A673 (cell line): ENCODE measurements at regions not wholly inside any gene's neighbourhood (a gene's known extent, or its start where the extent isn't known, plus 50 kb on each side); places are given as distances from the start of the nearest gene placed in this dataset.

ENCODE experiments used
- BruUV-seq: library from RNA; stranded (reverse); fragments of 400-500 nt; replicated peaks from 2 replicates; lab custom pipeline; 2021; lab: Mats Ljungman, UMichigan
- CTCF ChIA-PET: fragments of 300-600 bp; sonication (Branson Sonifier 250); formaldehyde crosslinking; loops from one replicate; lab custom pipeline; 2022; ENCODE audit warnings: antibody characterized with exemption; lab: Charles Lee
- POLR2A ChIA-PET: fragments of 300-600 bp; sonication (Branson Sonifier 250); formaldehyde crosslinking; loops from one replicate; lab custom pipeline; 2022; ENCODE audit warnings: antibody characterized with exemption; ENCODE audit not compliant: low non-redundant PET; lab: Charles Lee
- DNase-seq: peaks from one replicate; pipeline ENCODE4 v3.0.0-alpha.2; 2015; ENCODE audit warnings: low spot score
- H3K27ac ChIP-seq: fragments of 200-600 bp; sonication (generic); 2 replicates; pipeline ENCODE4 v1.5.1; 2016; ENCODE audit warnings: mixed run types, low read depth, mild to moderate bottlenecking, mixed read lengths, antibody characterized with exemption, low read length; ENCODE audit not compliant: poor library complexity, severe bottlenecking
- H3K27me3 ChIP-seq: fragments of 200-600 bp; sonication (generic); replicated peaks from 2 replicates; pipeline ENCODE4 v1.6.1; 2017; ENCODE audit warnings: mixed run types, low read depth, mild to moderate bottlenecking, mixed read lengths, antibody characterized with exemption, low read length; ENCODE audit not compliant: insufficient read depth, poor library complexity
- H3K36me3 ChIP-seq: fragments of 200-600 bp; sonication (generic); 2 replicates; pipeline ENCODE4 v1.6.1; 2016; ENCODE audit warnings: mixed run types, mild to moderate bottlenecking, mixed read lengths, antibody characterized with exemption, low read length; ENCODE audit not compliant: insufficient read depth, poor library complexity, severe bottlenecking
- H3K4me1 ChIP-seq: fragments of 200-600 bp; sonication (generic); 2 replicates; pipeline ENCODE4 v1.6.1; 2017; ENCODE audit warnings: mixed run types, mild to moderate bottlenecking, mixed read lengths, antibody characterized with exemption, low read length; ENCODE audit not compliant: insufficient read depth, poor library complexity, severe bottlenecking
- H3K4me3 ChIP-seq: fragments of 200-600 bp; sonication (generic); 2 replicates; pipeline ENCODE4 v1.5.1; 2016; ENCODE audit warnings: low read depth, mixed run types, mild to moderate bottlenecking, mixed read lengths, low read length; ENCODE audit not compliant: poor library complexity, severe bottlenecking
- H3K9me3 ChIP-seq: fragments of 200-600 bp; sonication (generic); 2 replicates; pipeline ENCODE4 v1.6.1; 2016; ENCODE audit warnings: mixed run types, low read depth, mild to moderate bottlenecking, mixed read lengths, antibody characterized with exemption, low read length; ENCODE audit not compliant: poor library complexity, severe bottlenecking
- CTCF ChIP-seq: fragments of 300-800, 200-600 bp; sonication (generic); conservative IDR thresholded peaks from 2 replicates; pipeline ENCODE4 v1.5.1; 2017; ENCODE audit warnings: low read depth, mild to moderate bottlenecking, antibody characterized with exemption, low read length, moderate library complexity, mixed read lengths
- EZH2 ChIP-seq: fragments of 200-600 bp; sonication (generic); IDR thresholded peaks from 2 replicates; pipeline ENCODE4 v1.6.1; 2017; ENCODE audit warnings: borderline replicate concordance, low read depth, mild to moderate bottlenecking, mixed read lengths, antibody characterized with exemption, low read length; ENCODE audit not compliant: poor library complexity, severe bottlenecking
- intact Hi-C: fragments of 100-400 bp; cut with micrococcal nuclease; formaldehyde crosslinking; loops from one replicate; pipeline ENCODE4 v1.10.0; 2022; ENCODE audit not compliant: unreplicated experiment

GRCh38 chr1:9481048-9481447 is 58.2 kb upstream of the SLC25A33 start:
- peaks cover 3% of the 10 kb centered on the region for H3K27me3 ChIP-seq
- TF ChIP-seq CTCF (no peak), EZH2 (no peak)
- H3K27ac ChIP-seq, result no peak overlapping the region
- H3K36me3 ChIP-seq, result no peaks in the 10 kb centered on the region
- POLR2A ChIA-PET, result no interaction called here
- no peaks in the 10 kb centered on the region for H3K9me3 ChIP-seq
- H3K4me1 ChIP-seq, result no peaks in the 10 kb centered on the region
- BruUV-seq, result no TSS peak
- intact Hi-C loops, result no loop called here
- DNase-seq, result no peak
- H3K4me3 ChIP-seq, result no peak overlapping the region
- CTCF ChIA-PET, result no interaction called here

- ChIA-PET POLR2A (no interaction called here), CTCF (no interaction called here)
- Histone ChIP-seq H3K9me3 (no peaks in the 10 kb centered on the region), H3K4me3 (no peak overlapping the region), H3K36me3 (no peaks in the 10 kb centered on the region), H3K27me3 (no peaks in the 10 kb centered on the region), H3K27ac (no peak overlapping the region), H3K4me1 (no peaks in the 10 kb centered on the region)
- no peak for DNase-seq
- no peak for TF ChIP-seq EZH2
- TF ChIP-seq CTCF, result no peak
- intact Hi-C loops, result no loop called here
- no TSS peak for BruUV-seq
These were observed 56.9 kb upstream of the SLC25A33 start for GRCh38 chr1:9482403-9482802.

GRCh38 chr1:9482816-9483572 is 56.3 kb upstream of the SLC25A33 start:
- no peak for DNase-seq
- intact Hi-C loops, result no loop called here
- Histone ChIP-seq H3K4me3 (no peak overlapping the region), H3K27me3 (no peaks in the 10 kb centered on the region), H3K27ac (no peak overlapping the region), H3K9me3 (no peaks in the 10 kb centered on the region), H3K4me1 (no peaks in the 10 kb centered on the region), H3K36me3 (no peaks in the 10 kb centered on the region)
- BruUV-seq, result no TSS peak
- TF ChIP-seq EZH2 (no peak), CTCF (no peak)
- ChIA-PET POLR2A (no interaction called here), CTCF (interaction anchor here (1.3 kb wide), 1 partner anchor 216 kb away, joined by 3 read pairs; no protein-coding TSS in a partner anchor)
